Gastroesophageal sphincter (tissue), 3 donors: ENCODE measurements at regions not wholly inside any gene's neighbourhood (a gene's known extent, or its start where the extent isn't known, plus 50 kb on each side); places are given as distances from the start of the nearest gene placed in this dataset.

Experiments used
- CTCF ChIP-seq, 4 experiments: fragments of 200-600 bp in 2 of 4; fragments of 450-650 bp in 2 of 4; sonication (generic) in 1 of 4; IDR thresholded peaks; one replicate each; pipeline ENCODE4 v1.5.1; 2017 to 2019; ENCODE audit warnings: antibody characterized with exemption in 4 of 4, mild to moderate bottlenecking in 2 of 4, moderate library complexity in 2 of 4
- POLR2A ChIP-seq, 2 donors: fragments of 450-650 bp; IDR thresholded peaks; one replicate each; pipeline ENCODE4 v1.6.1; 2017; ENCODE audit warnings: antibody characterized with exemption in 2 of 2, mild to moderate bottlenecking in 2 of 2, moderate library complexity in 1 of 2
- POLR2AphosphoS5 ChIP-seq: sonication (generic); formaldehyde crosslinking; IDR thresholded peaks from one replicate; pipeline ENCODE4 v1.6.1; 2017; ENCODE audit warnings: antibody characterized with exemption

DNA sequence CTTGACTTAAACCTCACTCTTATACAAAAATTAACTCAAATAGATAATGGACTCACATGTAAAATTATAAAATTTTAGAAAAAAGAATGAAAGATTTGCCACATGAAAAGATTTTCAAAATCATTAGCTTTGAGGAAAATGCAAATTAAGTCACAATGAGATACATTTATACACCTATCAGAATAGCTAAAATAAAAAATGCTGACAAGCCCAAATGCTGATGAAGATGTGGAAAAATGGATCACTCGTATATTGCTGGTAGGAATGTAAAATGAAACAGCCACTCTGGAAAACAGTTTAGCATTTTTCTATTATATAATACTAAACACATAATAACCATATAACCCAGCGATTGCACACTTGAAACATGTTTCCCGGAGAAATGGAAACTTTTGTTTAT lies 316.2 kb downstream of the ANKRD50 start:
- TF ChIP-seq POLR2A (IDR thresholded peaks at IDR 0.05) (no peak), CTCF (IDR thresholded peaks at IDR 0.05) (no peak), POLR2AphosphoS5 (no peak)
